ENCODE measurements at regions not wholly inside any gene's neighbourhood (a gene's known extent, or its start where the extent isn't known, plus 50 kb on each side); places are given as distances from the start of the nearest gene placed in this dataset.

DNA sequence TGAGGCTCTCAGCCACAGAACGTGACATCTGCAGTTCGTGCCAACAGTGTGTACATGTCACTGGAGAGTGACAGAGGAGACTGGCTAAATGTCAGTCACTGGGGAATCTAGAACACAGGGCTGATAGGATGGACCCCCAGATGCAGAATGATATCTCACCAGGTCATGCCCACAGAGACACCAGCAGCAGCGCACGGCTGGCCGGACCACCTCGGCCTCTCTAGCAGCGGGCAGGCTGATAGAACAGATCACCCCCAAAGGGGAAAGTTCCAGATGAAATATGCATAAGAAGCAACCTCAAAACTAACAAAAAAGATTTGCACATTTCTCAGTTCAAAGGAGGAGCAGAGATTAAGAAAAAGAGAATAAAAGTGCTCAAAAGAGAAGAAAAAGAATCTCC lies 266.5 kb downstream of the SEC23A start:
- Histone ChIP-seq H3K23me2 (ENCODE audit: low read depth, low read length) (no peaks in the 10 kb centered on the region), H3K9me3 (ENCODE audit: insufficient read depth in 2 of 2, low read depth in 1 of 2, low read length in 1 of 2) (no peaks in the 10 kb centered on the region), H4K8ac (ENCODE audit: extremely low read depth, insufficient read depth, low read length) (no peak overlapping the region), H3K36me3 (ENCODE audit: control insufficient read depth in 2 of 4, insufficient read depth in 4 of 4, low read length in 3 of 4) (no peaks in the 10 kb centered on the region), H3K4ac (replicated peaks; ENCODE audit: insufficient read length, low read depth, low read length) (no peak overlapping the region), H2BK5ac (ENCODE audit: low read depth, low read length) (no peak overlapping the region), H3K79me2 (ENCODE audit: control insufficient read depth in 1 of 2, insufficient read depth in 2 of 2, low read length in 2 of 2) (no peaks in the 10 kb centered on the region), H3K4me3 (ENCODE audit: extremely low read depth in 1 of 4, insufficient read depth in 2 of 4, low read depth in 3 of 4, low read length in 4 of 4) (no peak overlapping the region), H3K27me3 (replicated peaks in 1 of 4; ENCODE audit: control insufficient read depth in 3 of 4, extremely low read depth in 1 of 4, insufficient read depth in 3 of 4, low read length in 3 of 4) (no peaks in the 10 kb centered on the region), H3K27ac (ENCODE audit: low read depth, low read length) (no peak overlapping the region), H2AK5ac (ENCODE audit: low read depth, low read length) (no peak overlapping the region), H2AFZ (ENCODE audit: low read length) (no peak overlapping the region), H3K56ac (replicated peaks; ENCODE audit: insufficient read length, low read depth, low read length) (no peak overlapping the region), H3K23ac (ENCODE audit: insufficient read length) (no peak overlapping the region), H4K20me1 (replicated peaks in 1 of 2; ENCODE audit: control insufficient read depth in 1 of 2, insufficient read depth in 2 of 2, low read length in 2 of 2) (no peaks in the 10 kb centered on the region), H2BK12ac (ENCODE audit: low read depth, low read length) (no peak overlapping the region), H4K91ac (replicated peaks; ENCODE audit: insufficient read length, low read length) (no peak overlapping the region), H3K79me1 (ENCODE audit: low read depth, low read length) (no peaks in the 10 kb centered on the region), H3K4me1 (replicated peaks in 1 of 4; ENCODE audit: control insufficient read depth in 3 of 4, insufficient read depth in 4 of 4, low read length in 3 of 4) (peaks cover 0 to 7% (median under 1%) of the 10 kb centered on the region in 4 experiments; a peak in 2 of 7 replicates), H3K14ac (ENCODE audit: insufficient read length) (no peak overlapping the region), H3K18ac (ENCODE audit: extremely low read depth, low read length) (no peak overlapping the region), H2BK15ac (ENCODE audit: low read length) (no peak overlapping the region), H4K5ac (ENCODE audit: insufficient read length, low read depth, low read length) (no peak overlapping the region), H3K4me2 (ENCODE audit: insufficient read depth in 1 of 2, low read depth in 2 of 2, low read length in 2 of 2) (no peak overlapping the region), H2BK20ac (ENCODE audit: low read length) (no peak overlapping the region), H3K9ac (replicated peaks in 1 of 4; ENCODE audit: extremely low read depth in 1 of 4, low read depth in 3 of 4, low read length in 3 of 4) (no peak overlapping the region), H2BK120ac (replicated peaks; ENCODE audit: low read depth, low read length) (no peak overlapping the region)
- ChIA-PET POLR2A (ENCODE audit: partially characterized antibody) (no interaction called here), CTCF (ENCODE audit: partially characterized antibody) (no interaction called here)
- FAIRE-seq: no peak
- TF ChIP-seq KDM4A (IDR thresholded peaks at IDR 0.05; ENCODE audit: low read depth, low read length, severe bottlenecking) (no peak), BCL11A (IDR thresholded peaks at IDR 0.05; ENCODE audit: low read depth in 2 of 2, low read length in 2 of 2) (no peak), JUND (IDR thresholded peaks at IDR 0.05; ENCODE audit: low read length) (no peak), BRCA1 (IDR thresholded peaks at IDR 0.05; ENCODE audit: low read depth, low read length) (no peak), SIRT6 (IDR thresholded peaks at IDR 0.05; ENCODE audit: low read length) (no peak), CHD2 (IDR thresholded peaks at IDR 0.05; ENCODE audit: low read length) (no peak), CTBP2 (IDR thresholded peaks at IDR 0.05; ENCODE audit: borderline replicate concordance, insufficient read depth, insufficient read length, low read length) (no peak), NANOG (IDR thresholded peaks at IDR 0.05; ENCODE audit: insufficient read depth, low read depth, low read length, poor library complexity, severe bottlenecking) (no peak), EZH2 (IDR thresholded peaks at IDR 0.05; ENCODE audit: low read depth, low read length, severe bottlenecking) (no peak), JUN (IDR thresholded peaks at IDR 0.05; ENCODE audit: low read depth, low read length) (no peak), CHD1 (IDR thresholded peaks at IDR 0.05; ENCODE audit: low read depth, low read length) (no peak), CREB1 (IDR thresholded peaks at IDR 0.05) (no peak), TCF12 (IDR thresholded peaks at IDR 0.05; ENCODE audit: low read depth, low read length) (no peak), SP1 (IDR thresholded peaks at IDR 0.05; ENCODE audit: low read depth, low read length) (no peak), RBBP5 (IDR thresholded peaks at IDR 0.05; ENCODE audit: borderline replicate concordance, low read depth, low read length) (no peak), CBX8 (IDR thresholded peaks at IDR 0.05; ENCODE audit: borderline replicate concordance, low read depth, low read length) (no peak), HDAC6 (IDR thresholded peaks at IDR 0.05; ENCODE audit: low read depth, low read length) (no peak)
- WGBS, 2 experiments (ENCODE audit: extremely low coverage in 1 of 2, insufficient coverage in 1 of 2, insufficient read length in 1 of 2, insufficient replicate concordance in 2 of 2, low coverage in 1 of 2, low lambda C conversion rate in 2 of 2, missing lambda C conversion rate in 1 of 2): 97% methylated on average over 7 of the region's 7 CpGs; no CpG with 5 or more reads in 1 of the 2 experiments
- DNase-seq (ENCODE audit: low read depth in 1 of 2, low spot score in 2 of 2): no peak

Measured in H1 (cell line).